Keratinocyte (primary cell): ENCODE measurements at regions not wholly inside any gene's neighbourhood (a gene's known extent, or its start where the extent isn't known, plus 50 kb on each side); places are given as distances from the start of the nearest gene placed in this dataset.

ENCODE experiments used
- CTCF ChIP-seq, 3 experiments: IDR thresholded peaks in 1 of 3; conservative IDR thresholded peaks in 1 of 3; optimal IDR thresholded peaks in 1 of 3; 2 replicates in 2 of 3; 3 replicates in 1 of 3; pipeline versions ENCODE3 to v1.5.1; 2011; ENCODE audit warnings: low read length in 3 of 3, mild to moderate bottlenecking in 3 of 3, moderate library complexity in 2 of 3, control low read depth in 1 of 3, inconsistent platforms in 1 of 3; ENCODE audit not compliant: insufficient read depth in 2 of 3; ENCODE audit errors: extremely low read depth in 1 of 3
- EZH2 ChIP-seq: IDR thresholded peaks from one replicate; pipeline ENCODE4 v1.6.1; 2012; ENCODE audit warnings: inconsistent platforms, mild to moderate bottlenecking, low read length, moderate library complexity

GRCh38 chr2:104404526-104404925 is 449.4 kb upstream of the POU3F3 start:
- TF ChIP-seq CTCF (optimal IDR thresholded peaks at IDR 0.05 in 1 of 3, IDR thresholded peaks at IDR 0.05 in 1 of 3, conservative IDR thresholded peaks at IDR 0.05 in 1 of 3; ENCODE audit: extremely low read depth in 1 of 3, insufficient read depth in 2 of 3, low read length in 3 of 3) (no peak), EZH2 (no peak)
